ENCODE measurements at regions not wholly inside any gene's neighbourhood (a gene's known extent, or its start where the extent isn't known, plus 50 kb on each side); places are given as distances from the start of the nearest gene placed in this dataset.

DNA sequence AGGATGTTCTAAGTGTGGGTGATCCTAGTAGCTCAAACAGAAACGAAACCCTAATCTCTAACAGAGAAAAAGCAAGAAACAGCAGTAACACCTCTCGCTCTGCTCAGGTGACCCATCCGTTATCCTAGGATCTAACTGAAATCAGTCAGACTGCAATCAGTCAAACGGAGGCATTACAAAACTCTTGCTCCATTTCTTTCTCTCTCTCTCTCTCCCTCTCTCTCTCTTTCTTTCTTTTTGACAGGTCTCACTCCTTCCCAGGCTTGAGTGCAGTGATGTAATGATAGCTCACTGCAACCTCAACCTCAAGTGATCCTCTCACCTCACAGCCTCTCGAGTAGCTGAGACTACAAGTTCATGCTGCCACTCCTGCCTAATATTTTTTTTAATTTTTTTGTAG, 1283.5 kb upstream of the CELF2 start:
- dilution Hi-C loops (cut with MboI; ENCODE audit: extremely low pct_ligation_motif_present, low sequenced_read_pairs), result no loop called here
- Histone ChIP-seq H3K4me3 (ENCODE audit: control insufficient read depth in 2 of 3, extremely low read depth in 1 of 3, insufficient read depth in 2 of 3, low read depth in 1 of 3, low read length in 3 of 3) (no peak overlapping the region), H3K9me3 (ENCODE audit: control insufficient read depth, low read depth, low read length) (no peaks in the 10 kb centered on the region), H3K27ac (ENCODE audit: control insufficient read depth, insufficient read depth, low read length) (no peak overlapping the region), H3K36me3 (ENCODE audit: control insufficient read depth in 2 of 2, extremely low read depth in 1 of 2, insufficient read depth in 2 of 2, low read length in 2 of 2) (no peaks in the 10 kb centered on the region), H3K9me1 (ENCODE audit: control insufficient read depth, extremely low read depth, insufficient read depth, low read length) (no peaks in the 10 kb centered on the region), H4K20me1 (ENCODE audit: control insufficient read depth, extremely low read depth, insufficient read depth, low read length) (no peaks in the 10 kb centered on the region), H3K9ac (ENCODE audit: control insufficient read depth, extremely low read depth, insufficient read depth, low read length) (no peak overlapping the region), H3K4me1 (ENCODE audit: control insufficient read depth, extremely low read depth, insufficient read depth, low read length) (no peaks in the 10 kb centered on the region), H3K79me2 (ENCODE audit: control insufficient read depth, insufficient read depth, low read length) (no peaks in the 10 kb centered on the region), H3K27me3 (ENCODE audit: control insufficient read depth, extremely low read depth, insufficient read depth, low read length) (no peaks in the 10 kb centered on the region), H3K4me2 (ENCODE audit: control insufficient read depth, extremely low read depth, insufficient read depth, low read depth, low read length) (no peak overlapping the region), H2AFZ (ENCODE audit: control insufficient read depth, low read length) (no peak overlapping the region)
- TF ChIP-seq EZH2 (IDR thresholded peaks at IDR 0.05; ENCODE audit: low read length), result no peak
- TF ChIP-seq, protein P1, sequence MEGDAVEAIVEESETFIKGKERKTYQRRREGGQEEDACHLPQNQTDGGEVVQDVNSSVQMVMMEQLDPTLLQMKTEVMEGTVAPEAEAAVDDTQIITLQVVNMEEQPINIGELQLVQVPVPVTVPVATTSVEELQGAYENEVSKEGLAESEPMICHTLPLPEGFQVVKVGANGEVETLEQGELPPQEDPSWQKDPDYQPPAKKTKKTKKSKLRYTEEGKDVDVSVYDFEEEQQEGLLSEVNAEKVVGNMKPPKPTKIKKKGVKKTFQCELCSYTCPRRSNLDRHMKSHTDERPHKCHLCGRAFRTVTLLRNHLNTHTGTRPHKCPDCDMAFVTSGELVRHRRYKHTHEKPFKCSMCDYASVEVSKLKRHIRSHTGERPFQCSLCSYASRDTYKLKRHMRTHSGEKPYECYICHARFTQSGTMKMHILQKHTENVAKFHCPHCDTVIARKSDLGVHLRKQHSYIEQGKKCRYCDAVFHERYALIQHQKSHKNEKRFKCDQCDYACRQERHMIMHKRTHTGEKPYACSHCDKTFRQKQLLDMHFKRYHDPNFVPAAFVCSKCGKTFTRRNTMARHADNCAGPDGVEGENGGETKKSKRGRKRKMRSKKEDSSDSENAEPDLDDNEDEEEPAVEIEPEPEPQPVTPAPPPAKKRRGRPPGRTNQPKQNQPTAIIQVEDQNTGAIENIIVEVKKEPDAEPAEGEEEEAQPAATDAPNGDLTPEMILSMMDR (optimal IDR thresholded peaks at IDR 0.05 in 1 of 3, IDR thresholded peaks at IDR 0.05 in 1 of 3, conservative IDR thresholded peaks at IDR 0.05 in 1 of 3; ENCODE audit: extremely low read depth in 1 of 3, insufficient read depth in 2 of 3, low read length in 3 of 3), result no peak
- FAIRE-seq (no peak), DNase-seq (ENCODE audit: low read depth, low spot score) (no peak)

DNA sequence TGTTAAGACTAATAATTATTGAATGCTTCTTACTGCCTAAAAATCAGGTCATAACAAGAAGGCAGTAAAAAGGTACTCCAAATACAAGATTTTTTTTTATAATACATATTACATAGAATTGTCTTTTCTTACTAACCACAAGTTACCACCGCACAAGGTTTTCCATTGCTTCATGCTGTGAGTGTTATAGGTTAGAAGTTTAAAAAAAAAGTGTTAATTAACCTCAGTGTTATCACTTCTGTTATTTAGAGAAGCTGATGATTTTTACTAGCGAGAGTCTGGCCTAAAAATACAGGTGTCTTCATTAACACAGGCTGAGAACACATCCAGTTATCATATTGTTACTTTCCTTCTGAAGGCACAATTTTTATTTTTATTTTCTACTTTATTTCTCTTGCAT, 1281.9 kb upstream of the CELF2 start:
- Histone ChIP-seq H3K4me1 (ENCODE audit: control insufficient read depth, extremely low read depth, insufficient read depth, low read length) (no peaks in the 10 kb centered on the region), H3K9ac (ENCODE audit: control insufficient read depth, extremely low read depth, insufficient read depth, low read length) (no peak overlapping the region), H3K79me2 (ENCODE audit: control insufficient read depth, insufficient read depth, low read length) (no peaks in the 10 kb centered on the region), H3K36me3 (ENCODE audit: control insufficient read depth in 2 of 2, extremely low read depth in 1 of 2, insufficient read depth in 2 of 2, low read length in 2 of 2) (no peaks in the 10 kb centered on the region), H3K4me3 (ENCODE audit: control insufficient read depth in 2 of 3, extremely low read depth in 1 of 3, insufficient read depth in 2 of 3, low read depth in 1 of 3, low read length in 3 of 3) (no peak overlapping the region), H2AFZ (ENCODE audit: control insufficient read depth, low read length) (no peak overlapping the region), H3K27me3 (ENCODE audit: control insufficient read depth, extremely low read depth, insufficient read depth, low read length) (no peaks in the 10 kb centered on the region), H3K27ac (ENCODE audit: control insufficient read depth, insufficient read depth, low read length) (no peak overlapping the region), H3K4me2 (ENCODE audit: control insufficient read depth, extremely low read depth, insufficient read depth, low read depth, low read length) (no peak overlapping the region), H3K9me3 (ENCODE audit: control insufficient read depth, low read depth, low read length) (no peaks in the 10 kb centered on the region), H3K9me1 (ENCODE audit: control insufficient read depth, extremely low read depth, insufficient read depth, low read length) (no peaks in the 10 kb centered on the region), H4K20me1 (ENCODE audit: control insufficient read depth, extremely low read depth, insufficient read depth, low read length) (no peaks in the 10 kb centered on the region)
- TF ChIP-seq, protein P1 (optimal IDR thresholded peaks at IDR 0.05 in 1 of 3, IDR thresholded peaks at IDR 0.05 in 1 of 3, conservative IDR thresholded peaks at IDR 0.05 in 1 of 3; ENCODE audit: extremely low read depth in 1 of 3, insufficient read depth in 2 of 3, low read length in 3 of 3), result no peak
- TF ChIP-seq EZH2 (IDR thresholded peaks at IDR 0.05; ENCODE audit: low read length), result no peak
- DNase-seq (ENCODE audit: low read depth, low spot score) (no peak), FAIRE-seq (no peak)
- dilution Hi-C loops (cut with MboI; ENCODE audit: extremely low pct_ligation_motif_present, low sequenced_read_pairs), result no loop called here
